ENCODE measurements at regions not wholly inside any gene's neighbourhood (a gene's known extent, or its start where the extent isn't known, plus 50 kb on each side); places are given as distances from the start of the nearest gene placed in this dataset.

DNA sequence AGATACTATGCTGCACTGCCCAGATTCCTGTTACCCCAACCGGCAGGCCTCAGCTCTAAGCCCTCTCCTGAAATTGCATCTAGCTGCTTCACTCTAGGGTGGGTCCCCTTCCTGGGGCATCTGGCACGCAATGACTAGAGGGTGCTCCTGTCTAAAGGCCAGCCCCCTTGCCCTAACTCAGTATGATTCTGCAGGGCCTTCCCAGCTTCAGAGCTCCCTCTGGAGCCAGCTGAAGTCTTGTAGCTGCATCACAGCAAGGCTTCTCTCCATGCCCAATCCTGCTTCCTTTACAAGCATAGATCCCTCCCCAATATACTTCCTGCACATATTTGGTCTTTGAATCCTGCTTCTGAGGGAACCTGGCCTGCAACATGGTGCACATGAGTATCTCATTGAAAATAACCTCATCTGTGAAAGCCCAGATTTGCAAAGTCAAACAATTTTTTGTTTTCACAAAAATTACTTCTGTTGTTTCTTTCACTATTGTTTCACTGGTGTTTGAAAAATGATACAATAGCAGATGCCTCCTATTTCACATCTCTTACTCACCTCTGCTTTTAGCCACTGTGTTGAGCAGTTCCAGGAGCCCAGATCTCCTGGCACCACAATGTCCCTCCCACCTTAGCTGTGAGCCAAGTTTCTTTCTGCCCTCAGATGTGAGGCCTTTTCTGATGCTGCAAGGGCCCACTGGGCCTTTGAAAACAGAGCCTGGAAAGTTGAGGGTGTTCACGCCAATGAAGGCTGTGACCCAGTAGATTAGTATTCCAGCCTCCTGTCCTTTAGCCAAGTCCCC is 169.5 kb upstream of the EGLN3 start:
- no peak for DNase-seq

DNA sequence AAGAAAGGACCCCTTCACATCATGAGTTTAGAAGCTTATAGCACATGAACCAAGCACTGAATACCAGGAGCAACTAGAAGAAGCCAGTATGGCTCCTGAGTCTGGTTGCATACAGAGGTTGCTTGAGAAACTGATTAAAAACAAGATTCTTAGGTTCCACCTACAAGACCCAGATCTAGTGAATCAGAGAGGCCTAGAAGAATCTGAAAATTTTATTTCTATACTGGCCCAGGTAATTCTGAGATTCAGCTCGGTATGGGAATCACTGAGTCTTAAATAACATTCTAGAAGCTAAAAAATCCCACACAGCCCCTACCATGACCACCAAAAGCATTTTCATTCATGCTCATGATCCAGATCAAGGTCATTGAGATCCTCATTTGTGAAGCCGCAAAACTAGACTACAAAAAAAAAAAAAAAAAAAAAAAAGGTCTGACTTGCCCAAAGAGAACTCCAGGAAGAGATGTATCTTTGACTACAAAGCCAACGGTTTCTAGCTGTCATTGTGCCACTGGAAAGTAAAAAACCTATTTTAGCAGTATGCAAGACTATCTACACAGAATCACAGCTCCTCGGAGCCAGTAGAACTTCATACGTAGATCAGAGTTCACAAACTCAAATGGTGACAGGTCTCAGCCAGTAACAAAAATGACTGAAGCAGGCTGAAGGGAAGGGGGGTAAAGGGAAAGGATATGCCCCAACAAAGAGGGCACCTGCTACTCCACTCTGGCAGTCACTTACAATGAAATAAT is 168.4 kb upstream of the EGLN3 start:
- no peak for DNase-seq

DNA sequence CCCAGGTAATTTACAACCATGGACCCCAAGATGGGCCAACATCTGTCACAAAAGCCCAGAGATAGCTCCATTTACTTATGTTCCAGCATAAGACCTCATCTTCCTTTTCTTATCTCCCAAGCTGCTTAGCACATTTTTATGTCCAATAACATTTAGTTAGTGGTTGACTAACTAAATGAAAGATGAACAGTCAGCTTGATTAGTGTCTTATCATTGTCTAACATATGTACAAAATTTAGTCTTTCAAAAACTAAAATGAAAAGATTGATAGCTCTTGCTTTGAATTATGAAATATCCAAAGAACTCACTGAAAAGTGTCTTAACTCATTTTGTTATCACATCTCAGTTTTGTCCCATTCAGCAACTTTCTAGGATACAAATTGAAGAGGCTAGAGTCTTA is 163.1 kb upstream of the EGLN3 start:
- DNase-seq = no peak

DNA sequence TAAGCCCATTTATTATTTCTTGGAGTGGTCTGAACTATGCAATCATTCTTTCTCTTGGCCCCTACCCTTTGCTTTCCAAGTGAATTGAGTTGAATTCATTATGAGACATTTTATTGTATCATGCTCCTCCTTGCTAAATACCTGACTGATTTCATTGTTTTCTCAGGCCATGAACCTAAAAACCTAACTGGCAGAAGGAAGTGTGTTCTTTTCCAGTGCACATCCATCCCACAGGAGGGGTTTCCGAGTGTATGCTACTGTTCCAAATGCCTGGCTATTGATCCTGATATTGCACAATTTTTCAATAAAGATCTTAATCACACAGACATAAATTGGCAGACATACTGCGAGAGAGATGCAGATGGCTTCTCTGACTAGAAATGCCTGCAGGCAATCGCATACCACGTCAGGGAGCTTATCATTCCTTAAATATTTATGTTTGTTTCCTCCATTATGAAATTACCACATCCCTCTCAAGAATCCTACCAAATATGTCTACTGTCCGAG is 162.2 kb upstream of the EGLN3 start:
- no peak for DNase-seq

DNA sequence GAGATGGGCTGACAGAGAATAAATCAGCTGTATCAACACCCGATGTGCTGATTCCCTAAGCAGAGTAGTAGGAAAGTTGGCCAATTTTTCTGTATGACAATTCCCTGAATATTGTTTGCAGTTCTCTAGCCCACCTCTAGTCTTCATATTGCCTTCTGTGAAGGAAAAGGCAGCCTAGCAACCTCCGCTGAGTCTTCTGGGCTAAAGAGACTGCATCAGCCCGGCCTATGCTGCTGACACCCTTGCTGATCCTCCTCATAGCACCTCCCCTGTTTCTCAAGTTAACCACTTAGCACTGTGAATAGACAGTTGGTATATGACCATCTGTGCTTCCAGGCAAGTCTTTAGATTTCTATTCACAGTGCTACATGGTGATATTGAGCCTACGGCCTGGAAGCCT is 161.1 kb upstream of the EGLN3 start:
- DNase-seq = no peak

DNA sequence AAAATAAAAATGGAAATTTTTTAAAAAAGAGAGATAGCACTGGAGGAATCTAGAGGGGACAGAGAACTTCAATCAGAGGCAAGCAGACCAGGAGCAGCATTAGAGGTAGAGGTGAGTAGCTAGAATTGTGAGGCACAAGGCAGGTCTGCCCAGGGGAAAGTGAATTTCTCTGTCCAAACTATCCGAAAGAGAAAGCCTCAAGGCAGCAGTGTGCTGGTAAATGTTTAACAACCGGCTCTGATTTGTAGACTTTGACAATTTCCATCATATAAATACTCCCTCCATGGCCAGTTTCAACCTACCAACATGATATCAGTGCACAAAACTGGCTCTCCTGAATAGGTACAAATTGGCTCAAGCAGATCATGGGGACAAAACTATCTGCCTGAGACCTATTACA is 160.6 kb upstream of the EGLN3 start:
- DNase-seq = no peak

DNA sequence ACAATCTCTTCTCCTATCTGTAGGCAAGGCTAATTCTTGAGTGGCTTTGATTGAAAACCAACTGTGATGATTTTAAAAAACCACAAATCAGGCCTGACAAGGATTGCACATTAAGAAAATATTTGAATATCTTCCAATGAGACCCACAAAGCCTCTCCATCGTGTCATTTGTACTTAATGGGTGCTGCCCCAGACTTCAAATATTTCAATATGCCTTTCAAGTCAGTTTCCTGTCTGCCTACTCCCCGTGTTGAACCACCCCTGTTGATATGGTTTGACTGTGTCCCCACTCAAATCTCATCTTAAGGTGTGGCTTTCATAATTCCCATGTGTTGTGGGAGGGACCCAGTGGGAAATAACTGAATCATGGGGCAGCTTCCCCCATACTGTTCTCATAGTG is 159.7 kb upstream of the EGLN3 start:
- no peak for DNase-seq

DNA sequence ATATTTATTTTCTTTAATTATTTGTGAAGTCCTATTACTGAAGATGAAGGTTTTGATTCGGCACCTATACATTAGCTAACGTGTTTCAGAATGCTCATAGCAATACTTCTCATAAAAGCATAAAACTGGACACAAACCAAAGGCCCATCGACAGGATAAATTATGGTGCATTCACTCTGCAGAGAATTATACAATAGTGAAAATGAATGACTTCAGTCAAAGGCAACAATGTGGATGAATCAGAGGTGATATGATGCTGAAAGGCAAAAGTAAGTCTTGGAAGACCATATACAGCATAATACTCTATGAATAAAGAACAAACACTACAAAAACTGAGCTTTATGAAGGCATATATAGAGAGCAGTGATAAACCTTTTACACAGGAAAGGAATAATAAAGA is 156.6 kb upstream of the EGLN3 start:
- DNase-seq = no peak

DNA sequence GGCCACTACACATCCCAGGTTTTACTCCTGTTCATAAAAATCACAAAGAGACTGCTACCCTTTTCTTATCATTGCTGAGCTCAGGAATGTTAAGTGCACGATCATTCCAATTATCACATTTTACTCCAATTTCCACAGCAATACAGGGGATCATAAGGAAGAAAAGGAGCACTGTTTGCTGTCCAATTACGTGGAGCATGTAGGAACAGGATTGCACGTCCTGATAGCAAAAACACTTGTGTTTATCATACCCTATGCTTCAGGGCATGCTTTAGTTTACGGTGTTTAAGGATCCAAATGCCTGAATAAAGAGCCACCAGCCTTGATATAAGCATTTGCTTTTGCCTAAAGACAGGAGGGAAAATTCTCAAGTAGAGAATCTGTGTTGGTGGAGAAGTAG is 155.4 kb upstream of the EGLN3 start:
- no peak for DNase-seq

DNA sequence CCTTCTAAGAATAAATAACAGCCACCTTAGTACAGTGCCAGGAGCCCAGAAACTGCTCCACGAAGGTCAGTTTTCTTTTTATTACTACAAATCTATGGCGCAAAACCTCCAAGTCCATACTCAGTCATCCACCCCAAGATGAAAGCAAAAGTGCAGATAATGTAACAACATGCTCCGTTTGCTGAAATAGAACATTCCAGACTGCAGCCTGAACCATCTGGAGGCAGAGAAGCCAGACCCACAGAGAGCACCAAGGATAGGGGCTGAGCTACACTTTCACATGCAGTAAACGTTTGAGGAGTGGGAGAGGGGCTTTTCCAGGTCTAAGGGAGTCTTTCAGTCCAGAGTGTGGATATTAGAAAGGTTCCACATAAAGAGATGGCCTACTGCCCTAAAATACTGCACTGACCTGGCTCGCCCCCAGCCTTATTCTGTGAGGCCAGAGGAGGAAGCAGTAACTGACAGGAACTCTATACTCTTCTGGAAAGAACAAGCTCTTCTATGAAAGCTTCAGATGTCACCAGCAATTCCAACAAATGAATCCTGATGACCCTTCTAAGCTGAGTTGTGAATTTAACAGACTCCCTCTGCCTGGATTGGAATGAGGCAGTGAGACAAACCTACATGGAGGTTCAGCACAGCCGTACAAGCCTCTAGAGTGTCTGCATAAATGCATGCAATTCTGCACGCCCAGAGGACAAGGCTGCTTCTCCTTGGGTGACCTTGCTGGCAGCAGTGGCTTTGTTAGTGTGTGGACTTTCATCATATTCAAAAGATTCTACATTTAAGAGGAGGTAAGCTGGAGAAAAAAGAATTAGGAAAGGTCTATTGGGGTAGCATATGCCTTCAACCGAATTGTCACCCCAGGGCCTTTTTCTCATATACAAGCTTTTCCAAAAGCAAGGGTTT is 153.9 kb upstream of the EGLN3 start:
- no peak for DNase-seq

DNA sequence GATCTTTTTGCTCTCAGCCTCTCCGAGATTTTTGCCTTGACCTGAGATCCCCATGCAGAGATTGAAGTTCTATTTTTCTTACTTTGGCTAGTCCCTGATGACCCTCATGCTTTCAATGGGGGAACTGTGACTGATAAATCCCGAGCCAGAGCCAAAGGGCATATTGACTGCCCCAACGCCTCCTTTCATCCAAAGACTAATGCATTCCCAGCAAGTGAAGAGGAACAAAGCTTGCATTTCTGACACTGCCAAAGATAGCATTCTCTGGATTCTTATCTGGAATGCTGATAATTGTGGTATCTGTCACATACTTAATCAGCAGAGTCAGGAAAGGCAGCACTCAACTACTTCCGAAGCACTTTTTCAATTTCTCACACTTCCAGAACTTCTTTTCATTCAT is 152.3 kb upstream of the EGLN3 start:
- no peak for DNase-seq

DNA sequence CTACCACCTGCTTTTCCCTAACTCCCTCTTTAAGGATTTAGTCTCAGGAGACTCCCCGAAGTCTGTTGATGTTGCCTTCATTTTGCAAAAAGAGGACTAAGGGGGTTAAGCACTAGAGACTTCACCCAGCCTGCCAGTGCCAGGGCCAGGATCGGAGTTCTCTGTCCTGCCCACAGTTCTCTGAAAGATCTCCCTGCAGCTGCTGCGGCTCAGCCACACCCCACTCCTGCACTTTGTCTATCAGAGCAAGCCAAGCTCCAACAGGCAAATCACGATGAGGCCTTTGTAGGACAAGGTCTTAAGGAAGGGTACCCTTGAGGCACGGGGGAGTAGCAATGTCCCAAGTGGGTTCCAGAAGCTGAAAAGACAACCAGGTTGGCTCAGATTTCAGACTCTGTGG is 148.8 kb upstream of the EGLN3 start:
- DNase-seq = no peak

DNA sequence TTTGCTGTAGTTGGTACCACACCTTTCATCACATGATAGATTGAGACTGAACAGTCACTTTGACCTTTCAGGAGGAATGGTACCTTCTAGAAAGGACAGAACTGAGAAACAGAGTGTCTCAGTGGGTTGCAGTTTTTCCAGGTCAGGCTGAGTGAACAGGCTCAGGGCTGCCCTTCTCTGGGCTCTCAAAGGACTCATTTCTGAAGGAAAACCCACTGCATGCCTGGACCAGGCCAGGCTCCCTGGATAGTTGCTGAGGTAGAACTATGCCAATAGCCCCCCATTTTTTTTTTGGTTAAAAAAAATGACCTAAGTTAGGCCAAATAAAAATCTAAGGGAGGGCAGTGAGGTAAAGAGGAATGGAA is 148.1 kb upstream of the EGLN3 start:
- no peak for DNase-seq

DNA sequence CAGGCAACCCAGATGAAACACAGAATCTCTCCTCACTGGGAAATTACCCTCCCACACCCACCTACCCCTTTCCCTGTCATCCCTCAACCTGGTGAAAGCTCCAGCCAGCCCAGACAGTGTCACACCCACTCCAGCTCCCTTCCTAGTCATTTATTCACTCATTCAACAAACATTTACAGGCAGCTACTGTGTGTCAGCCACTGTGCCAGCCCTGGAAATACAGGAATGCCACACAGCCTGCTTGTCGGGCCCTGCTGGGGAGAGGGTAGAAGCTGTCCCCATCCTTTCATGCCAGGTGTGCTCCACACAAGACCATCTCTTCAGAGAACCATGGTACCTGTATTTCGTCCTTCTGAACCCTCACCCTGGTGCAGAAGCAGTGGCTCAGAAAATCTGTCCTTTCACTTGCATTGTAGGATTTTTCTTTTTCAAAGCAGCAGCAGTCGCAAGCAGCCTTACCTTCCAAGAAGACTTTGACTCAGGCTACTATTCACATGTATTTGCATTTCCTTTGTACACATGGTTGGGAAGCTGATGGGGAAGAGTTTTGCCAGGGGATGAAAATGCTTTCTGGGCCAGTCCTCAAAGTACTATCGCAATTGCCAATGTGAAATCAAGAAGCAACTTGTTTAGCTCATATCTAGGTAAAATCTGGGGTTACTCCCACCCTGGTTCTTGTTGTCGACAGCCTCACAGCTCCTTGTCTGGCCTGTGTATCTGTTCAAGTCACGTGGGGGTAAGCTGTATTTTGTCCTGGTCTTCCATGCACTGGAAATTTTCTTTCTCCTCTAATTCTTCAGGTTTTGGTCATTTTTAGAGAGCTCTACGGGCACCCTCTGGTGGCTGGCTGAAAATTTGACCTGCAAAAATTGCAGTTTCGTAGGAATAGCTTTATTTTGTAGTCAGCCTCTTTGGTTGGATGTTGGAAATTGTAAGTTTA is 147.4 kb upstream of the EGLN3 start:
- DNase-seq = no peak

DNA sequence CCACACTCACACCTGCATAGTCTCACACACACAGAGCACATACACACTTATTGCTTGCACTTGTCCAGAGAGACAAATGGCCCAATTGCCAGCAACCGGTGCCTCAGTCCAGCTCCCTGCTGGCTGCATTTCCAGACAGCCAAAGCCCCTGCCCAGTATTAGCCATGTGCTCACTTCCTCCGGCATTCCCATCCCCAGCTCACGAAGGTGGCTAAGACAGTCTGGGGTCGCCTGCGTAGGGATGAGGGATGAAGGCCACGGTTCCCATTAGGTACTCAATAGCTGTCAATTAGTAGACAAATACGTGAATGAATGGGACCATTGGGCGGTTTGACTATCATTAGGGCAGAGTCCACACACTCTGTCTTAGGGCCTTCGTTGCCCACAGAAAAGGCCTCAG is 146.8 kb upstream of the EGLN3 start:
- no peak for DNase-seq

DNA sequence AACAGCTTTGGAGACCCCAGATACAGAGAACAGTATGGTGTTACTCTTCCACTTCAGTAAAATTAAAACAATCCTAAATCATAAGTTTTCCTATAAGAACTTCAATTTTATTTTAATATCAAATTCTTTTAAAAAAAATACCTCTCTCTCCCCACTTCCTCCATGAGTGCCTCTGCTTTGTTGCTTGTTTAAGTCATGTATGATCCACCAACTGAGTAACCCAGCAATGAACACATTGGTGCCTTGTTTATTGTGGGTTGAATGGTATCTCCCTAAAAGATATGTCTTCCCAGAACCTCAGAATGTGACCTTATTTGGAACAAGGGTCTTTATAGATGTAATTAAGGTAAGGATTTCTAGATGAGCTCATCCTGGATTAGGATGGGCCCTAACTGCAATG is 143.5 kb upstream of the EGLN3 start:
- no peak for DNase-seq

DNA sequence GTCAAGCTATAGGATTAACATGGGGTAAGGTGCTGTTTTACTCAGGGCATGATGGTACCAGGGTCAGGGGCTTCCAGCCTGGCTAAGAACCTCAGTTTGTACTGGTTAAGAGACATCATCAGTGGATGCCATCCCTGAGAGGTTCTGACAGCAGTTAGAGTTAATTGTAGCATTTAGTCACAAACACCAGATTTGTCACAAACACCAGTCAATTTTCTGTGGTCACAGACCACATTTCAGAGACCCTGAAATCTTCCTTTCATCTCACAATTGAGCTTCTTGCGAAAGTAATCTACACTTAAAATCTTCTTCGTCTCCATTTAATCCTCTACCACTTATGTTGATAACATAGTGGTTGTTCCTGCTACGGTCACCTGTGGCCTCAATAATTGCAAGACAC is 143.0 kb upstream of the EGLN3 start:
- DNase-seq = no peak

DNA sequence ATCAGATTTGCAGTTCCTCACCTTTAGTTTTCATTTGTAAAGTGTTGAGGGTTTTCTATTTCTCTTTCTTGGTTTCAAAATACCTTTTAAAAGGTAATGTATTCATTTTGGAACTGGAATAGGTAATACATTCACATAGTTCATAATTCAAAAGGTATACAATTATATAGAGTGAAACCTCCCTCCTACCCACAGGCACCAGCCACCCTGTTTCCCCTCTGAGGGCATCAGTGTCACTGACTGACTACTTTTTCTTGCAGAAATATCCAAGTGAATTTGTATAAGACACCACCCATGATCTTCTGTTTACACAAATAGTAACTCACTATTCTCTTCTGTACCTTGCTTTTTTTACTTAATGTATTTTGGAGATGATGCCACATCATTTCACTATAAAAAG is 139.6 kb upstream of the EGLN3 start:
- no peak for DNase-seq

DNA sequence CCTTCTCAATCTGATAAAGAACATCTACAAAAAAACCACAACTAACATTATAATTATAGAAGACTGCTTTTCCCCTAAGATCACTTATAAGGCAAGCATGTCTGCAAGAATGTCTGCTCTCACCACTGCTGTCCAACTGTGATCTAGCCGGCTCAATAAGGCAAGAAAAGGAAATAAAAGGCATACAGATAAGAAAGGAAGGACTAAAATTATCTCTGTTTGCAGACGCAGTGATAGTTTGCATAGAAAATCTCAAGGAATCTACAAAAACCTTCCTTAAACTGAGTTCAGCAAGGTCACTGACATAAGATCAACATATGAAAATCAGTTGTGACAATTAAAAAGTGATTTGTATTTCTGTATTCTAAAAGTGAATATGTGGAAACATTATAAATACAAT is 138.0 kb upstream of the EGLN3 start:
- DNase-seq = no peak

DNA sequence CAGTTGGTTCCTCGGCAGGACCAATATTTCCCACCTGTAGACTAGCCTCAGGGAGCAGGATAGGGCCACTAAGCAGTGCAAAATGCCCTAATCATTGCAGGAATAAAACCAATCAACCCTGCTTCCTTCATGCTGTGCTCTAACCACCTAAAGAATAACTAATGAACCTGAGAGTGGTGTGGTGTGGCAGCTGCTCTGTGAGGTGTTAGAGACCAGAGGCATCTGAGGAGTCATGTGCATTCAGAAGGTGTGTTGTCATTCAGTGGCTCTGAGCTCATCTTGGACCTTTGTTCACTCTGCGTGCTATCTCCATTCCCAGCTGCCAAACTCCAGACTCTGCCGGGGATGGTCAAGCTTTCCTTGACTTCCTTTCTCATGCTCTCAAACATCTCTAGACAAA is 136.7 kb upstream of the EGLN3 start:
- no peak for DNase-seq

DNA sequence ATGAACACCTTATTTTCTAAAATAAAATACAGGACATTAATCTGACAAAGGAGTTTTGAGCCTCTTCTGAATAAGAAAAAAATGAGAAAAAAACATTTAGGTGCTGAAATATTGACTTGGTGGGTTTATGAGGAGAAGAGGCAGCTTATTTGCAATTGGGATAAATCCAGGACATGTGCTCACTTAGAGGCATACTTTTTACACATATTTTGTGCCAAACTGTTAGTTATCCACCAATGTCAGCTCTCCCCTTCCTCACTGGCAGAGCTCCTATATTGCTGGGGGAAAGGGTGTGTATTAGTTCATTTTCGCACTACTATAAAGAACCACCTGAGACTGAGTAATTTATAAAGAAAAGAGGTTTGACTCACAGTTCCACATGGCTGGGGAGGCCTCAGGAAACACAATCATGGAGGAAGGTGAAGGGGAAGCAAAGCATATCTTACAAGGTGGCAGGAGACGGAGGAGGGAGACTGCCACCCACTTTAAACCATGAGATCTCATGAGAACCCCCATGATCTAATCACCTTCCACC is 135.4 kb upstream of the EGLN3 start:
- no peak for DNase-seq

DNA sequence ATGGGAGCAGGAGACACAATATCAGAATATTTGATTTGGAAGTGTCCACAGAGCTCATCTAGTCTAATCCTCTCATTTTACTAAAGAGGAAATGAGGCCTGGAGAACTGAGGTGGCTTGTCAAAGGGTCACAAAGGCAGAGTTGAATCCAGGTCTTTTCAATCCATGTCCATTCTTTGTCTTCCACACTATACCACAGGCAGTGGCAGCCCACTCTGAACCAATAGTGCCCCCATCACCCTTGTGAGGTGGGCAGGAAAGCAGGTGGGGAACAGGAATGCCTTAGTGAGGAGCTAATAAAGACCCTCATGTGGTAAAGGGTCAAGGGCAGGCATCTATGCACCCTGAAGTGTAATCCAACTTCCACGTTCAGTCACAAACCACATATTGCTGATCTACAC is 134.8 kb upstream of the EGLN3 start:
- peak; percentile 52 for DNase-seq
